GM18861 (cell line): ENCODE measurements at regions not wholly inside any gene's neighbourhood (a gene's known extent, or its start where the extent isn't known, plus 50 kb on each side); places are given as distances from the start of the nearest gene placed in this dataset.
"Not testable (repeated sequence)": the region's sequence is repeated elsewhere in the genome, so short reads cannot be mapped to it uniquely, and the experiment has no call there.

ENCODE experiments used
- ATAC-seq: cut with Tn5 transposase; IDR thresholded peaks from one replicate; pipeline ENCODE4 v1.9.1; 2021; ENCODE audit not compliant: unreplicated experiment

GRCh38 chrX:128653524-128654060 is 601.4 kb upstream of the ACTRT1 start:
- ATAC-seq = no peak

- ATAC-seq = no peak
These were observed 598.1 kb upstream of the ACTRT1 start for GRCh38 chrX:128650326-128650725.

- no peak for ATAC-seq
These were observed 582.6 kb upstream of the ACTRT1 start for GRCh38 chrX:128634754-128635153.

GRCh38 chrX:128623361-128623760 is 571.2 kb upstream of the ACTRT1 start:
- ATAC-seq = no peak

GRCh38 chrX:128622296-128622695 is 570.1 kb upstream of the ACTRT1 start:
- no peak for ATAC-seq

- no peak for ATAC-seq
These were observed 567.3 kb upstream of the ACTRT1 start for GRCh38 chrX:128619490-128619889.

GRCh38 chrX:128616933-128617332 is 564.7 kb upstream of the ACTRT1 start:
- no peak for ATAC-seq

GRCh38 chrX:128606817-128607216 is 554.6 kb upstream of the ACTRT1 start:
- ATAC-seq = not testable (repeated sequence)

- not testable (repeated sequence) for ATAC-seq
These were observed 554.2 kb upstream of the ACTRT1 start for GRCh38 chrX:128606357-128606756.

- no peak for ATAC-seq
These were observed 549.5 kb upstream of the ACTRT1 start for GRCh38 chrX:128601706-128602105.

- ATAC-seq = no peak
These were observed 547.4 kb upstream of the ACTRT1 start for GRCh38 chrX:128599632-128600031.

- ATAC-seq = no peak
These were observed 529.8 kb upstream of the ACTRT1 start for GRCh38 chrX:128582036-128582435.

- no peak for ATAC-seq
These were observed 529.4 kb upstream of the ACTRT1 start for GRCh38 chrX:128581615-128582014.

- no peak for ATAC-seq
These were observed 490.9 kb upstream of the ACTRT1 start for GRCh38 chrX:128543114-128543513.

GRCh38 chrX:128518508-128518907 is 466.3 kb upstream of the ACTRT1 start:
- no peak for ATAC-seq

GRCh38 chrX:128517691-128518090 is 465.5 kb upstream of the ACTRT1 start:
- ATAC-seq = no peak

- no peak for ATAC-seq
These were observed 452.3 kb upstream of the ACTRT1 start for GRCh38 chrX:128504496-128504895.

- ATAC-seq = no peak
These were observed 411.9 kb upstream of the ACTRT1 start for GRCh38 chrX:128464116-128464515.

GRCh38 chrX:128460835-128461234 is 408.6 kb upstream of the ACTRT1 start:
- no peak for ATAC-seq

- no peak for ATAC-seq
These were observed 406.7 kb upstream of the ACTRT1 start for GRCh38 chrX:128458888-128459287.

- no peak for ATAC-seq
These were observed 405.5 kb upstream of the ACTRT1 start for GRCh38 chrX:128457674-128458073.

GRCh38 chrX:128439159-128439558 is 387.0 kb upstream of the ACTRT1 start:
- ATAC-seq = no peak

GRCh38 chrX:128438082-128438481 is 385.9 kb upstream of the ACTRT1 start:
- no peak for ATAC-seq
